Stomach smooth muscle (tissue), 2 donors: ENCODE measurements at regions not wholly inside any gene's neighbourhood (a gene's known extent, or its start where the extent isn't known, plus 50 kb on each side); places are given as distances from the start of the nearest gene placed in this dataset.
A peak's percentile ranks its signal among the peaks of the same experiment; 100 is the strongest.

Experiments
- H3K27ac ChIP-seq: one replicate; pipeline ENCODE4 v1.7.0; 2013; ENCODE audit warnings: mild to moderate bottlenecking, low read length, inconsistent platforms
- H3K27me3 ChIP-seq, 2 donors: one replicate each; pipeline ENCODE4 v1.7.0; 2013; ENCODE audit warnings: low read length in 2 of 2; ENCODE audit not compliant: insufficient read depth in 2 of 2, control insufficient read depth in 1 of 2
- H3K36me3 ChIP-seq, 2 donors: one replicate each; pipeline ENCODE4 v1.7.0; 2013; ENCODE audit warnings: low read length in 2 of 2; ENCODE audit not compliant: control insufficient read depth in 2 of 2, insufficient read depth in 2 of 2
- H3K4me1 ChIP-seq: one replicate; pipeline ENCODE4 v1.7.0; 2013; ENCODE audit warnings: low read length; ENCODE audit not compliant: control insufficient read depth, insufficient read depth
- H3K4me3 ChIP-seq, 2 donors: one replicate each; pipeline ENCODE4 v1.7.0; 2013; ENCODE audit warnings: low read length in 2 of 2
- H3K9ac ChIP-seq, 2 donors: one replicate each; pipeline ENCODE4 v1.7.0; 2013; ENCODE audit warnings: low read length in 2 of 2, mild to moderate bottlenecking in 1 of 2
- H3K9me3 ChIP-seq, 2 donors: one replicate each; pipeline ENCODE4 v1.7.0; 2013; ENCODE audit warnings: low read length in 2 of 2; ENCODE audit not compliant: control insufficient read depth in 2 of 2
- donor health status: healthy.
- donor health status: Pancreatic carcinoma.

- no peaks in the 10 kb centered on the region for H3K4me1 ChIP-seq
- no peaks in the 10 kb centered on the region for H3K36me3 ChIP-seq
- no peaks in the 10 kb centered on the region for H3K9me3 ChIP-seq
- H3K27me3 ChIP-seq: no peaks in the 10 kb centered on the region
- no peak overlapping the region for H3K4me3 ChIP-seq
- H3K27ac ChIP-seq: no peak overlapping the region
- no peak overlapping the region for H3K9ac ChIP-seq
Observed at GRCh38 chr3:168859143-168859542, 763.4 kb upstream of the GOLIM4 start.

DNA sequence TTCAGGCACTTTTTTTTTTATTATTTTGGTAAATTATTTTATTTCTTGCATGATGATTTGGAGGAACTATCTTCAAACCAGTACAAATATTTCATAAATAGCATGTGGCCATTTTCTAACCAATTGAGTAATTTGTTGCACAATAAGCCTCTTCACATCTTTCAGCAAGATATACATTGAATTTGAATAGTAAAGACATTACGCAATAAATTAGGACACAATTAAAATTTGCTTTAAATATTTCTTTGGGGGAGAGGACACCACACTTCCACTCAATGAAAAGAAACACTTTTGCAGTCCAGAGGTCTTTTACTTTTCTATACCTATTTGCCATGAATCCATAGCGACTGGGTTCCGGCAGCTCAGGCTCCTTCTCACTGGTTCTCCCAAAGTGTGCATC is 762.6 kb upstream of the GOLIM4 start:
- H3K36me3 ChIP-seq: no peaks in the 10 kb centered on the region
- no peaks in the 10 kb centered on the region for H3K27me3 ChIP-seq
- H3K9me3 ChIP-seq: no peaks in the 10 kb centered on the region
- H3K4me1 ChIP-seq: no peaks in the 10 kb centered on the region
- H3K9ac ChIP-seq: no peak overlapping the region
- H3K4me3 ChIP-seq: no peak overlapping the region
- no peak overlapping the region for H3K27ac ChIP-seq

GRCh38 chr3:168850109-168850508 is 754.4 kb upstream of the GOLIM4 start:
- Histone ChIP-seq H3K4me1 (no peaks in the 10 kb centered on the region), H3K9ac (no peak overlapping the region), H3K4me3 (no peak overlapping the region), H3K27ac (no peak overlapping the region), H3K27me3 (no peaks in the 10 kb centered on the region), H3K36me3 (no peaks in the 10 kb centered on the region), H3K9me3 (no peaks in the 10 kb centered on the region)

DNA sequence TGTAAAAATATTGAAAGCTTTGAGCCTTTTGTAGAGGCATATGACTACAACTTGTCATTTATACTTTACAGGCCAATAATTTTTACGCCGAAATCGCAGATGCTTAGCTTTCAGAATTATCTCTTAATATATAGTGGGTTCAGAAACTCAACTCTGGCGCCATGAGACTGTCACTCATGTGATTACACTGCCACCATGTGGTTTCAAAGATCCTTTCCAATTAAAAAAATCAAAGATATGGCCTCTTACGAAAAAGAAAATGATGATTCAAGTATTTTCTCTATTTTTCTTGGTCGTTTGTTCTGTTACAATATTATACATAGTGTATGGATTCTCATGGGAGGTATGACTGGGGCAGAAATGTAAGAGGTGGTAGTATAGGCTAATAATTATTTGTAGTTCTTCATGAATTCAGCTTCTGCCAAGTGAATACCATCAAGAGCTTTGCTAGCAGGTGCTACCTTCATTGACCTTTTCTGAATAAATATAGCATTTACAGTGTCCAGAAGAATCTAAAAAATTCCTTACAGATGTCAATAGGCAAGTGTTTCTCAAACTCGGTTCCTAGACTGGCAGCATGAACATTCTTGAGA is 751.7 kb upstream of the GOLIM4 start:
- no peak overlapping the region for H3K27ac ChIP-seq
- H3K4me3 ChIP-seq: peak overlapping the region; percentile 10 to 38
- no peaks in the 10 kb centered on the region for H3K9me3 ChIP-seq
- no peak overlapping the region for H3K9ac ChIP-seq
- H3K36me3 ChIP-seq: no peaks in the 10 kb centered on the region
- no peaks in the 10 kb centered on the region for H3K4me1 ChIP-seq
- no peaks in the 10 kb centered on the region for H3K27me3 ChIP-seq

DNA sequence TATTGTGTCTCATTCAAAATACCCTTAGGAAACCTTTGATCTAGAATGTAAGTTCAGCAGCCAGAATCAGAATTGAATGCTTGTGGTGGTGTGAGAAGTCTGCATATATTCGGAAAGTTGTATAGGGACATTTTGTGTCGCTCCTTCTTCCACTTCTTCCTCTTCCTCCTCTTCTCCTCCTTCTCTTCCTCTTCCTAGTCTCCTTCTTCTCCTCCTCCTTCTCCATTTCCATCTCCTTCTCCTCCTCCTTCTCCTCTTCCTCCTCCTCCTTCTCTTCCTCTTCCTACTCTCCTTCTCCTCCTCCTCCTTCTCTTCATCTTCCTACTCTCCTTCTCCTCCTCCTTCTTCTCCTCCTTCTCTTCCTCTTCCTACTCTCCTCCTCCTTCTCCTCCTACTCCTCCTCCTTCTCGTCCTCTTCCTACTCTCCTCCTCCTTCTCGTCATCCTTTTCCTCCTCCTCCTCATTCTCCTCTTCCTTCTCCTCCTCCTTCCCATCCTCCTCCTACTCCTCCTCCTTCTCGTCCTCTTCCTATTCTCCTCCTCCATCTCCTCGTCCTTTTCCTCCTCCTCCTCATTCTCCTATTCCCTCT is 749.3 kb upstream of the GOLIM4 start:
- no peaks in the 10 kb centered on the region for H3K36me3 ChIP-seq
- H3K27me3 ChIP-seq: no peaks in the 10 kb centered on the region
- no peak overlapping the region for H3K9ac ChIP-seq
- no peak overlapping the region for H3K27ac ChIP-seq
- H3K9me3 ChIP-seq: no peaks in the 10 kb centered on the region
- H3K4me1 ChIP-seq: no peaks in the 10 kb centered on the region
- no peak overlapping the region for H3K4me3 ChIP-seq

DNA sequence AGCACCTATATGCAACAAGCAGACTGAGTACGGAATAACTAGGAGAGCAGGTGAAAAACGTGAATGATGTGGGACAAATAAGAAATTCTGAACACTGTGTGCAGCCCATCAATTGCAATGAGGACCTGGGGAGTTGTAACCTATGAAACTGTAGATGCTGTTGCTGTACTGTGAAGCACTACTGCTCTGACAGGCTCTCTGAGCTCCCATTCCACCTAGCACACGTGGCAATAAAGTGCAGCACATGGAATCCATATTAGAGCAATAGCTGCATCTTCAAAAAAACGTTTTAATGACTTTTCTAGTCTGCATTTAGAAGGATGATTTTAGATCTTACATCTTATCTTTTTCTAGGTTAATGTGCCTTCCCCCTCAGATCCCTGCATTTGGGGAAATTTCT is 748.7 kb upstream of the GOLIM4 start:
- no peaks in the 10 kb centered on the region for H3K36me3 ChIP-seq

GRCh38 chr3:168843481-168843880 is 747.8 kb upstream of the GOLIM4 start:
- no peak overlapping the region for H3K4me3 ChIP-seq
- H3K9me3 ChIP-seq: no peaks in the 10 kb centered on the region
- H3K4me1 ChIP-seq: no peaks in the 10 kb centered on the region
- H3K9ac ChIP-seq: no peak overlapping the region
- H3K27me3 ChIP-seq: no peaks in the 10 kb centered on the region
- H3K27ac ChIP-seq: no peak overlapping the region
- H3K36me3 ChIP-seq: no peaks in the 10 kb centered on the region

More for the DNA sequence above, 748.7 kb upstream of the GOLIM4 start:
- Histone ChIP-seq H3K4me3 (no peak overlapping the region), H3K9me3 (no peaks in the 10 kb centered on the region), H3K9ac (no peak overlapping the region), H3K4me1 (no peaks in the 10 kb centered on the region), H3K27ac (no peak overlapping the region), H3K27me3 (no peaks in the 10 kb centered on the region)

GRCh38 chr3:168839653-168840052 is 743.9 kb upstream of the GOLIM4 start:
- H3K9ac ChIP-seq: no peak overlapping the region
- no peak overlapping the region for H3K4me3 ChIP-seq
- H3K9me3 ChIP-seq: no peaks in the 10 kb centered on the region
- H3K27ac ChIP-seq: no peak overlapping the region
- no peaks in the 10 kb centered on the region for H3K36me3 ChIP-seq
- H3K27me3 ChIP-seq: no peaks in the 10 kb centered on the region
- no peaks in the 10 kb centered on the region for H3K4me1 ChIP-seq

DNA sequence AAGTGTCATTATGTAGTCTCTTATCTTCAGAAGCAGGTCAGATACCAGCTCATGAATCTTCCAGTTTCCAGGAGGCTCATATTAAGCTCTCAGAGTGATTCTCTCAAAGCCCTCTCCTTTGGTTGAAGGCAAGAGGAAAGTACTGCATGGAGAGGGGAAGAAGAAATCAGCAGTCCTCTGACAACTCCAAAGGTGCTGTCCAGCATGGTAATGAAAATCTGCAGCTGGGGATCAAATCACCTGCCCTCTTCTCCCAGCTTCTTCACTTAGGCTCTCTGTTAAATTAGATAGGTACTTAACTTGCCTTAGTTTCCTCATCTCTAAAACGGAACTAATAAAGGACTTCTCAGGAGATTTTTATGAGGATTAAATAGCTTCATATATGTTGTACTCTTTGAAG is 738.8 kb upstream of the GOLIM4 start:
- H3K27me3 ChIP-seq: no peaks in the 10 kb centered on the region
- H3K4me1 ChIP-seq: no peaks in the 10 kb centered on the region
- no peaks in the 10 kb centered on the region for H3K36me3 ChIP-seq
- peaks cover 2 to 5% of the 10 kb centered on the region in 2 donors for H3K9me3 ChIP-seq
- no peak overlapping the region for H3K9ac ChIP-seq
- no peak overlapping the region for H3K4me3 ChIP-seq
- no peak overlapping the region for H3K27ac ChIP-seq

DNA sequence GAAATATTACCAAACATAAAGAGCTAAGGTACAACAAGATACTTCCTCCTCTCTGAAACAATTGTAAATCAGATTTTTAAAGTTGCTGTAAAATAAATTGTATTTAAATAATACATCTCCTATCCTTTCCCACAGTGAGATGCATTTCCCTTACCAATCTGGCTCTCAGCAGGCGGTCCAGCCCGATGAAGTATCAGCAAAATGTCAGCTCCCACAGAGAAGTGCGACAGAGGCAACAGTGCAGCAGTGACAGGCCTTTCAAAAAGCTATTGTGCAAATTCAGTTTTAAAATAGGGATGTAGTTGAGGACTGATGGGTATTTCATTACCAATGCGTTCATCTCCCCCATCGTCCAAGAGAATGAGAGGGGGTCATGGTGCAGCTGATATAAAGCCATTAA is 733.2 kb upstream of the GOLIM4 start:
- Histone ChIP-seq H3K9me3 (peaks cover 2 to 5% of the 10 kb centered on the region in 2 donors), H3K36me3 (no peaks in the 10 kb centered on the region), H3K27ac (no peak overlapping the region), H3K4me3 (no peak overlapping the region), H3K4me1 (no peaks in the 10 kb centered on the region), H3K27me3 (no peaks in the 10 kb centered on the region), H3K9ac (no peak overlapping the region)

DNA sequence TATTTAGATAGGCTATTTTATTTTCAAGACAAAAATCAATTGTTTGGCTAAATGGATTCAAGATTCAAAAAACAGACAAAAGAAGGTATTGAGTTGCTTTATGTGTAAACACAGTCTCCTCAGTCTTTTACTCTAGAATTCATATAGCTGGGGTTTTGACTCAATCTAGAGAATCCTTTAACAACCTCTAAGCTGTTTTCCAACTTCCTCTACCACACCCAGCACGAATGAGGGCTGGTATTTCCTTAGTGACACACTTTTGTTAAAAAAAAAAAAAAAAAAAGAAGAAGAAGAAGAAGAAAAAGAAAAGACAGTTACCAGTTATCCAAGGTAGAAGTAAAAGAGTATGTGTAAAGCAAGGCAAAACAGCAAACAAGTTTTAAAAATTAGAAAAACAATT is 732.8 kb upstream of the GOLIM4 start:
- H3K4me1 ChIP-seq: no peaks in the 10 kb centered on the region
- H3K36me3 ChIP-seq: no peaks in the 10 kb centered on the region
- H3K4me3 ChIP-seq: no peak overlapping the region
- H3K27me3 ChIP-seq: no peaks in the 10 kb centered on the region
- no peak overlapping the region for H3K27ac ChIP-seq
- no peak overlapping the region for H3K9ac ChIP-seq
- H3K9me3 ChIP-seq: peaks cover under 1 to 2% of the 10 kb centered on the region in 2 donors
